H9 (cell line): ENCODE measurements at regions not wholly inside any gene's neighbourhood (a gene's known extent, or its start where the extent isn't known, plus 50 kb on each side); places are given as distances from the start of the nearest gene placed in this dataset.

Experiments
- DNase-seq: peaks from one replicate; pipeline ENCODE4 v3.0.0-alpha.2; 2017
- H2AFZ ChIP-seq: one replicate; pipeline ENCODE4 v1.6.1; 2013; ENCODE audit warnings: mild to moderate bottlenecking, low read length, control low read depth, moderate library complexity
- H2AK5ac ChIP-seq: 2 replicates; pipeline ENCODE4 v1.6.1; 2013; ENCODE audit warnings: low read length, control low read depth, mixed read lengths; ENCODE audit not compliant: insufficient read length
- H2BK120ac ChIP-seq: one replicate; pipeline ENCODE4 v1.6.1; 2013; ENCODE audit warnings: low read depth, mild to moderate bottlenecking, low read length, control low read depth, inconsistent platforms; ENCODE audit not compliant: poor library complexity, severe bottlenecking
- H2BK12ac ChIP-seq: 2 replicates; pipeline ENCODE4 v1.6.1; 2013; ENCODE audit warnings: low read length, control low read depth, mixed read lengths, low read depth; ENCODE audit not compliant: insufficient read length
- H2BK15ac ChIP-seq: 2 replicates; pipeline ENCODE4 v1.6.1; 2013; ENCODE audit warnings: low read depth, low read length, control low read depth
- H2BK20ac ChIP-seq: one replicate; pipeline ENCODE4 v1.6.1; 2013; ENCODE audit warnings: low read depth, mild to moderate bottlenecking, low read length, control low read depth, inconsistent platforms; ENCODE audit not compliant: poor library complexity, severe bottlenecking
- H2BK5ac ChIP-seq: 2 replicates; pipeline ENCODE4 v1.6.1; 2013; ENCODE audit warnings: low read length, control low read depth, mixed read lengths; ENCODE audit not compliant: insufficient read length
- H3K14ac ChIP-seq: 2 replicates; pipeline ENCODE4 v1.6.1; 2013; ENCODE audit warnings: low read length, control low read depth; ENCODE audit not compliant: insufficient read depth
- H3K18ac ChIP-seq: 2 replicates; pipeline ENCODE4 v1.6.1; 2013; ENCODE audit warnings: low read depth, mild to moderate bottlenecking, mixed read lengths, low read length, control low read depth; ENCODE audit not compliant: insufficient read length
- H3K23ac ChIP-seq: 2 replicates; pipeline ENCODE4 v1.6.1; 2013; ENCODE audit warnings: low read length, control low read depth, mixed read lengths, low read depth; ENCODE audit not compliant: insufficient read length
- H3K23me2 ChIP-seq: 2 replicates; pipeline ENCODE4 v1.6.1; 2013; ENCODE audit warnings: low read depth, mild to moderate bottlenecking, mixed read lengths, low read length, control low read depth; ENCODE audit not compliant: insufficient read length, poor library complexity, severe bottlenecking
- H3K27ac ChIP-seq: 2 replicates; pipeline ENCODE4 v1.5.1; 2013; ENCODE audit warnings: low read length, control low read depth, mixed read lengths, low read depth; ENCODE audit not compliant: insufficient read length
- H3K27me3 ChIP-seq: 2 replicates; pipeline ENCODE4 v1.6.1; 2013; ENCODE audit warnings: low read length, control low read depth, inconsistent platforms; ENCODE audit not compliant: insufficient read depth
- H3K4ac ChIP-seq: 2 replicates; pipeline ENCODE4 v1.6.1; 2013; ENCODE audit warnings: low read depth, mild to moderate bottlenecking, control low read depth, inconsistent platforms, low read length, moderate library complexity
- H3K4me1 ChIP-seq: 2 replicates; pipeline ENCODE4 v1.6.1; 2013; ENCODE audit warnings: low read length, control low read depth, inconsistent platforms; ENCODE audit not compliant: insufficient read depth
- H3K4me2 ChIP-seq: 2 replicates; pipeline ENCODE4 v1.6.1; 2013; ENCODE audit warnings: low read length, control low read depth, mixed read lengths; ENCODE audit not compliant: insufficient read length, insufficient read depth
- H3K56ac ChIP-seq: 2 replicates; pipeline ENCODE4 v1.6.1; 2013; ENCODE audit warnings: low read depth, mild to moderate bottlenecking, mixed read lengths, low read length, control low read depth; ENCODE audit not compliant: insufficient read length
- H3K79me1 ChIP-seq: 2 replicates; pipeline ENCODE4 v1.6.1; 2013; ENCODE audit warnings: low read depth, mild to moderate bottlenecking, moderate library complexity, low read length, control low read depth, inconsistent platforms; ENCODE audit not compliant: insufficient read depth, poor library complexity, severe bottlenecking
- H3K79me2 ChIP-seq: 2 replicates; pipeline ENCODE4 v1.6.1; 2013; ENCODE audit warnings: low read length, control low read depth, inconsistent platforms; ENCODE audit not compliant: insufficient read depth
- H3K9ac ChIP-seq: 2 replicates; pipeline ENCODE4 v1.6.1; 2013; ENCODE audit warnings: low read length, control low read depth, mixed read lengths; ENCODE audit not compliant: insufficient read length; ENCODE audit errors: extremely low read depth
- H3K9me3 ChIP-seq: one replicate; pipeline ENCODE4 v1.6.1; 2013; ENCODE audit warnings: low read depth, low read length, inconsistent platforms; ENCODE audit not compliant: control insufficient read depth
- H3T11ph ChIP-seq: one replicate; pipeline ENCODE4 v1.6.1; 2013; ENCODE audit warnings: mild to moderate bottlenecking, low read length, control low read depth, inconsistent platforms
- H4K20me1 ChIP-seq: one replicate; pipeline ENCODE4 v1.6.1; 2013; ENCODE audit not compliant: control insufficient read depth, insufficient read length, insufficient read depth
- H4K5ac ChIP-seq: 2 replicates; pipeline ENCODE4 v1.6.1; 2013; ENCODE audit warnings: low read depth, mild to moderate bottlenecking, mixed read lengths, low read length, control low read depth; ENCODE audit not compliant: insufficient read length
- H4K8ac ChIP-seq: replicated peaks from 2 replicates; pipeline ENCODE4 v1.6.1; 2013; ENCODE audit warnings: low read length, control low read depth, mixed read lengths, low read depth; ENCODE audit not compliant: insufficient read length
- H4K91ac ChIP-seq: 2 replicates; pipeline ENCODE4 v1.6.1; 2013; ENCODE audit warnings: low read depth, mild to moderate bottlenecking, moderate library complexity, mixed read lengths, low read length, control low read depth; ENCODE audit not compliant: insufficient read length
- H3K27ac Mint-ChIP-seq, 3 experiments: 2 replicates in 2 of 3; 3 replicates in 1 of 3; pipeline ENCODE4 v1.8.0; 2020 to 2021; ENCODE audit warnings: mixed read lengths in 3 of 3, mild to moderate bottlenecking in 1 of 3, moderate library complexity in 1 of 3
- H3K27me3 Mint-ChIP-seq: 2 replicates; pipeline ENCODE4 v1.8.0; 2021; ENCODE audit warnings: low read depth, mild to moderate bottlenecking, moderate library complexity, mixed read lengths
- H3K36me3 Mint-ChIP-seq, 3 experiments: 2 replicates in 2 of 3; 3 replicates in 1 of 3; pipeline ENCODE4 v1.8.0; 2020 to 2021; ENCODE audit warnings: low read depth in 3 of 3, mixed read lengths in 3 of 3; ENCODE audit not compliant: insufficient read depth in 1 of 3
- H3K4me1 Mint-ChIP-seq, 2 experiments: 2 replicates each; pipeline ENCODE4 v1.8.0; 2020; ENCODE audit warnings: mixed read lengths in 2 of 2
- H3K4me3 Mint-ChIP-seq, 2 experiments: 2 replicates in 1 of 2; 3 replicates in 1 of 2; pipeline ENCODE4 v1.8.0; 2020 to 2021; ENCODE audit warnings: mild to moderate bottlenecking in 2 of 2, mixed read lengths in 2 of 2, moderate library complexity in 1 of 2
- H3K9me3 Mint-ChIP-seq, 2 experiments: 2 replicates in 1 of 2; 3 replicates in 1 of 2; pipeline ENCODE4 v1.8.0; 2020; ENCODE audit warnings: mild to moderate bottlenecking in 2 of 2, mixed read lengths in 2 of 2, moderate library complexity in 1 of 2
- WGBS: extraction: QIAGEN DNeasy Blood & Tissue Kit; methylation state at CpG from one replicate; pipeline ENCODE4 v1.1.7; 2013; ENCODE audit warnings: missing lambda C conversion rate, low lambda C conversion rate, mixed read lengths; ENCODE audit not compliant: insufficient read length; ENCODE audit errors: extremely low coverage; 5-methylcytosine and 5-hydroxymethylcytosine counted together
- TF ChIP-seq, protein P1 (sequence below): fragments of 200-600 bp; sonication (generic); conservative IDR thresholded peaks from 3 replicates; pipeline ENCODE4 v1.8.0; 2021; ENCODE audit warnings: antibody characterized with exemption, mild to moderate bottlenecking

DNA sequence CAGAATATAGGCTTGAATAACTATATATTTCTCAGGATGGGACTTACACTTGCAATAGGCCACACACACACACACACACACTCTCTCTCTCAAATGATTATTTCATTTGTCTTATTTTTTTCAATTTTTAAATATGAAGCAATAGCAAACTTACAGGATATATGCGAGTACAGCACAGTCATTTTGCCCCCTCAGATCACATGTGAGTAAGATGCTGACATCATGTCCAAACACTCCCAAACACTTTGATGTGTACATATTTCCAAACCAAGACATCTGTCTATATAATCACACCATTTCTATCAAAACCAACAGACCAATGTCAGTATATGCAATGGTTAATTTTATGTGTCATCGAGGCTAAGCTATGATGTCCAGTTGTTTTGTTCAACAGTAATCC lies 1535.9 kb upstream of the FLRT2 start:
- Histone ChIP-seq H3K79me2 (no peaks in the 10 kb centered on the region), H3K14ac (no peak overlapping the region), H3K18ac (no peak overlapping the region), H4K8ac (no peak overlapping the region), H4K5ac (no peak overlapping the region), H3K79me1 (no peaks in the 10 kb centered on the region), H2BK5ac (no peak overlapping the region), H2BK120ac (no peak overlapping the region), H2BK15ac (no peak overlapping the region), H2BK20ac (no peak overlapping the region), H3K4ac (no peak overlapping the region), H2AFZ (no peak overlapping the region), H3K27ac (no peak overlapping the region), H3K23ac (no peak overlapping the region), H3K9me3 (no peaks in the 10 kb centered on the region), H4K91ac (no peak overlapping the region), H3K23me2 (no peaks in the 10 kb centered on the region), H4K20me1 (no peaks in the 10 kb centered on the region), H2BK12ac (no peak overlapping the region), H3T11ph (no peak overlapping the region), H2AK5ac (no peak overlapping the region), H3K4me2 (no peak overlapping the region), H3K56ac (no peak overlapping the region), H3K4me1 (no peaks in the 10 kb centered on the region), H3K9ac (no peak overlapping the region), H3K27me3 (no peaks in the 10 kb centered on the region)
- no CpG with 5 or more reads among the region's 2 CpGs for WGBS
- no peak overlapping the region for H3K4me3 Mint-ChIP-seq
- H3K36me3 Mint-ChIP-seq, result peaks cover 0 to 10% (median 0%) of the 10 kb centered on the region in 3 experiments; a peak in 2 of 7 replicates
- H3K27ac Mint-ChIP-seq, result no peak overlapping the region
- no peaks in the 10 kb centered on the region for H3K27me3 Mint-ChIP-seq
- H3K4me1 Mint-ChIP-seq, result no peaks in the 10 kb centered on the region
- DNase-seq, result no peak
- TF ChIP-seq, protein P1, sequence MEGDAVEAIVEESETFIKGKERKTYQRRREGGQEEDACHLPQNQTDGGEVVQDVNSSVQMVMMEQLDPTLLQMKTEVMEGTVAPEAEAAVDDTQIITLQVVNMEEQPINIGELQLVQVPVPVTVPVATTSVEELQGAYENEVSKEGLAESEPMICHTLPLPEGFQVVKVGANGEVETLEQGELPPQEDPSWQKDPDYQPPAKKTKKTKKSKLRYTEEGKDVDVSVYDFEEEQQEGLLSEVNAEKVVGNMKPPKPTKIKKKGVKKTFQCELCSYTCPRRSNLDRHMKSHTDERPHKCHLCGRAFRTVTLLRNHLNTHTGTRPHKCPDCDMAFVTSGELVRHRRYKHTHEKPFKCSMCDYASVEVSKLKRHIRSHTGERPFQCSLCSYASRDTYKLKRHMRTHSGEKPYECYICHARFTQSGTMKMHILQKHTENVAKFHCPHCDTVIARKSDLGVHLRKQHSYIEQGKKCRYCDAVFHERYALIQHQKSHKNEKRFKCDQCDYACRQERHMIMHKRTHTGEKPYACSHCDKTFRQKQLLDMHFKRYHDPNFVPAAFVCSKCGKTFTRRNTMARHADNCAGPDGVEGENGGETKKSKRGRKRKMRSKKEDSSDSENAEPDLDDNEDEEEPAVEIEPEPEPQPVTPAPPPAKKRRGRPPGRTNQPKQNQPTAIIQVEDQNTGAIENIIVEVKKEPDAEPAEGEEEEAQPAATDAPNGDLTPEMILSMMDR, result no peak
- peaks cover 0 to 3% of the 10 kb centered on the region in 2 experiments; a peak in 2 of 5 replicates for H3K9me3 Mint-ChIP-seq
